Loucy (cell line): ENCODE measurements at regions not wholly inside any gene's neighbourhood (a gene's known extent, or its start where the extent isn't known, plus 50 kb on each side); places are given as distances from the start of the nearest gene placed in this dataset.
"Not testable (repeated sequence)": the region's sequence is repeated elsewhere in the genome, so short reads cannot be mapped to it uniquely, and the experiment has no call there.

ENCODE experiments used
- H2AFZ ChIP-seq: fragments of 200-600 bp; sonication (generic); 2 replicates; pipeline ENCODE4 v1.6.0; 2016; ENCODE audit warnings: antibody characterized with exemption, mild to moderate bottlenecking, low read length, moderate library complexity
- H3F3A ChIP-seq: fragments of 200-600 bp; 2 replicates; pipeline ENCODE4 v1.6.0; 2016; ENCODE audit warnings: antibody characterized with exemption, low read depth, mild to moderate bottlenecking
- H3K27me3 ChIP-seq: fragments of 200-600 bp; sonication (generic); 2 replicates; pipeline ENCODE4 v1.6.1; 2014; ENCODE audit warnings: low read length, mild to moderate bottlenecking; ENCODE audit not compliant: insufficient read depth, poor library complexity, severe bottlenecking
- H3K36me3 ChIP-seq: fragments of 200-600 bp; sonication (generic); 2 replicates; pipeline ENCODE4 v1.6.1; 2016; ENCODE audit warnings: low read length; ENCODE audit not compliant: insufficient read depth
- H3K4me1 ChIP-seq: fragments of 200-600 bp; sonication (generic); 2 replicates; pipeline ENCODE4 v1.5.1; 2014; ENCODE audit warnings: low read length, mild to moderate bottlenecking; ENCODE audit not compliant: insufficient read depth, poor library complexity, severe bottlenecking
- H3K4me2 ChIP-seq: fragments of 200-600 bp; sonication (generic); 2 replicates; pipeline ENCODE4 v1.6.0; 2014; ENCODE audit warnings: antibody characterized with exemption, low read length, low read depth, mild to moderate bottlenecking; ENCODE audit not compliant: poor library complexity, severe bottlenecking
- H3K4me3 ChIP-seq: fragments of 200-600 bp; sonication (generic); 2 replicates; pipeline ENCODE4 v1.5.1; 2014; ENCODE audit warnings: low read length, mild to moderate bottlenecking, mixed read lengths; ENCODE audit not compliant: poor library complexity, severe bottlenecking
- H3K79me2 ChIP-seq: fragments of 200-600 bp; sonication (generic); 2 replicates; pipeline ENCODE4 v1.6.1; 2014; ENCODE audit warnings: low read length; ENCODE audit not compliant: insufficient read depth
- H3K9ac ChIP-seq: fragments of 200-600 bp; sonication (generic); 2 replicates; pipeline ENCODE4 v1.6.0; 2014; ENCODE audit warnings: mild to moderate bottlenecking, low read depth, low read length, moderate library complexity; ENCODE audit not compliant: poor library complexity, severe bottlenecking
- H3K9me2 ChIP-seq: fragments of 200-600 bp; sonication (generic); replicated peaks from 2 replicates; pipeline ENCODE4 v1.6.1; 2016; ENCODE audit warnings: low read depth, low read length, mixed read lengths
- H3K9me3 ChIP-seq: fragments of 200-600 bp; sonication (generic); 2 replicates; pipeline ENCODE4 v1.6.1; 2014; ENCODE audit warnings: mild to moderate bottlenecking, antibody characterized with exemption, low read length, low read depth; ENCODE audit not compliant: insufficient read depth
- H4K20me1 ChIP-seq: fragments of 200-600 bp; sonication (generic); 2 replicates; pipeline ENCODE4 v1.6.0; 2014; ENCODE audit warnings: antibody characterized with exemption, low read length, mild to moderate bottlenecking; ENCODE audit not compliant: insufficient read depth, poor library complexity, severe bottlenecking
- EZH2phosphoT487 ChIP-seq: fragments of 200-600 bp; IDR thresholded peaks from 2 replicates; pipeline ENCODE4 v1.6.1; 2018; ENCODE audit warnings: antibody characterized with exemption, mild to moderate bottlenecking, moderate library complexity, borderline replicate concordance
- TF ChIP-seq, protein P1 (sequence below): fragments of 200-600 bp; sonication (generic); conservative IDR thresholded peaks from 2 replicates; pipeline ENCODE4 v1.5.1; 2014; ENCODE audit warnings: mild to moderate bottlenecking, antibody characterized with exemption, low read length

GRCh38 chr4:127364911-127365310, 267.8 kb upstream of the INTU start:
- H3K27me3 ChIP-seq: no peaks in the 10 kb centered on the region
- H3K9me3 ChIP-seq: no peaks in the 10 kb centered on the region
- H3F3A ChIP-seq: no peaks in the 10 kb centered on the region
- H2AFZ ChIP-seq: no peak overlapping the region
- no peaks in the 10 kb centered on the region for H3K36me3 ChIP-seq
- no peak overlapping the region for H3K4me3 ChIP-seq
- no peaks in the 10 kb centered on the region for H3K9me2 ChIP-seq
- TF ChIP-seq EZH2phosphoT487: no peak
- TF ChIP-seq, protein P1, sequence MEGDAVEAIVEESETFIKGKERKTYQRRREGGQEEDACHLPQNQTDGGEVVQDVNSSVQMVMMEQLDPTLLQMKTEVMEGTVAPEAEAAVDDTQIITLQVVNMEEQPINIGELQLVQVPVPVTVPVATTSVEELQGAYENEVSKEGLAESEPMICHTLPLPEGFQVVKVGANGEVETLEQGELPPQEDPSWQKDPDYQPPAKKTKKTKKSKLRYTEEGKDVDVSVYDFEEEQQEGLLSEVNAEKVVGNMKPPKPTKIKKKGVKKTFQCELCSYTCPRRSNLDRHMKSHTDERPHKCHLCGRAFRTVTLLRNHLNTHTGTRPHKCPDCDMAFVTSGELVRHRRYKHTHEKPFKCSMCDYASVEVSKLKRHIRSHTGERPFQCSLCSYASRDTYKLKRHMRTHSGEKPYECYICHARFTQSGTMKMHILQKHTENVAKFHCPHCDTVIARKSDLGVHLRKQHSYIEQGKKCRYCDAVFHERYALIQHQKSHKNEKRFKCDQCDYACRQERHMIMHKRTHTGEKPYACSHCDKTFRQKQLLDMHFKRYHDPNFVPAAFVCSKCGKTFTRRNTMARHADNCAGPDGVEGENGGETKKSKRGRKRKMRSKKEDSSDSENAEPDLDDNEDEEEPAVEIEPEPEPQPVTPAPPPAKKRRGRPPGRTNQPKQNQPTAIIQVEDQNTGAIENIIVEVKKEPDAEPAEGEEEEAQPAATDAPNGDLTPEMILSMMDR: no peak
- no peaks in the 10 kb centered on the region for H4K20me1 ChIP-seq
- H3K79me2 ChIP-seq: no peaks in the 10 kb centered on the region
- no peaks in the 10 kb centered on the region for H3K4me1 ChIP-seq
- no peak overlapping the region for H3K9ac ChIP-seq
- no peak overlapping the region for H3K4me2 ChIP-seq

GRCh38 chr4:127370604-127371003, 262.2 kb upstream of the INTU start:
- H3K4me1 ChIP-seq: no peaks in the 10 kb centered on the region
- H3K9me2 ChIP-seq: no peaks in the 10 kb centered on the region
- H3K9ac ChIP-seq: no peak overlapping the region
- no peak overlapping the region for H2AFZ ChIP-seq
- no peaks in the 10 kb centered on the region for H3K36me3 ChIP-seq
- no peak overlapping the region for H3K4me2 ChIP-seq
- no peaks in the 10 kb centered on the region for H3K79me2 ChIP-seq
- H4K20me1 ChIP-seq: no peaks in the 10 kb centered on the region
- H3K27me3 ChIP-seq: no peaks in the 10 kb centered on the region
- TF ChIP-seq, protein P1: no peak
- TF ChIP-seq EZH2phosphoT487: no peak
- H3F3A ChIP-seq: no peaks in the 10 kb centered on the region
- no peaks in the 10 kb centered on the region for H3K9me3 ChIP-seq
- H3K4me3 ChIP-seq: no peak overlapping the region

- H3F3A ChIP-seq: no peaks in the 10 kb centered on the region
- H3K9me2 ChIP-seq: no peaks in the 10 kb centered on the region
- H2AFZ ChIP-seq: no peak overlapping the region
- H4K20me1 ChIP-seq: no peaks in the 10 kb centered on the region
- H3K4me1 ChIP-seq: no peaks in the 10 kb centered on the region
- no peak overlapping the region for H3K4me3 ChIP-seq
- no peaks in the 10 kb centered on the region for H3K36me3 ChIP-seq
- no peak overlapping the region for H3K9ac ChIP-seq
- H3K4me2 ChIP-seq: no peak overlapping the region
- H3K79me2 ChIP-seq: no peaks in the 10 kb centered on the region
- H3K9me3 ChIP-seq: no peaks in the 10 kb centered on the region
- no peak for TF ChIP-seq EZH2phosphoT487
- TF ChIP-seq, protein P1: no peak
- no peaks in the 10 kb centered on the region for H3K27me3 ChIP-seq
Measured at GRCh38 chr4:127379499-127379898, 253.3 kb upstream of the INTU start.

- H2AFZ ChIP-seq, H3K9ac ChIP-seq, H4K20me1 ChIP-seq, H3K79me2 ChIP-seq, H3K36me3 ChIP-seq, H3K4me1 ChIP-seq, H3K4me2 ChIP-seq, H3K27me3 ChIP-seq, H3K9me2 ChIP-seq, H3K9me3 ChIP-seq, H3F3A ChIP-seq, H3K4me3 ChIP-seq: not testable (repeated sequence)
Measured at GRCh38 chr4:127379948-127380347, 252.8 kb upstream of the INTU start.
